Sigmoid colon (tissue), 3 donors: ENCODE measurements at regions not wholly inside any gene's neighbourhood (a gene's known extent, or its start where the extent isn't known, plus 50 kb on each side); places are given as distances from the start of the nearest gene placed in this dataset.

Experiments used
- POLR2A ChIP-seq, 2 donors: fragments of 450-650 bp; IDR thresholded peaks; one replicate each; pipeline ENCODE4 v1.6.1; 2016; ENCODE audit warnings: antibody characterized with exemption in 2 of 2, mild to moderate bottlenecking in 2 of 2, moderate library complexity in 2 of 2
- TF ChIP-seq, protein P1 (sequence below), 4 experiments: fragments of 450-650 bp in 3 of 4; fragments of 200-600 bp in 1 of 4; IDR thresholded peaks; one replicate each; pipeline ENCODE4 v1.5.1; 2016 to 2019; ENCODE audit warnings: antibody characterized with exemption in 4 of 4, mild to moderate bottlenecking in 3 of 4, moderate library complexity in 2 of 4

DNA sequence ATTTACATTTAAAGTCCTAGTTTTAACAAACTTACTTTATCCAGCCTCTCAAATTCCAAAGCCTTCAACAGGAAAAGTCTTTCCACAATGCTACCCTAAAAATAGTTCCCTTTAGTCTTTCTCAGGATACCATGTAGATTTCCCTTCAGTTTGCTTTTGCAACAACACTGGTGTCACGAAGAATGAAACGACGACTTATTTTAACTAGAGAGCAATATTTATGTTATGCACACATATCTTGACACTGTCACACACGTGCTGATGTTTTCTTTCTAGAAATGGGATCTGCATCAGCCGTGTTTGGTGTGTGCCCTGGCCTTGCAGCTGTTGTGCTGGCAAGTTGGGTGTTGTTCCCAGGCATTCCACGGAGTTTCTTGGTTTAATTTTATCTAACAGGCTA, 75.5 kb downstream of the SIPA1L2 start:
- TF ChIP-seq, protein P1, sequence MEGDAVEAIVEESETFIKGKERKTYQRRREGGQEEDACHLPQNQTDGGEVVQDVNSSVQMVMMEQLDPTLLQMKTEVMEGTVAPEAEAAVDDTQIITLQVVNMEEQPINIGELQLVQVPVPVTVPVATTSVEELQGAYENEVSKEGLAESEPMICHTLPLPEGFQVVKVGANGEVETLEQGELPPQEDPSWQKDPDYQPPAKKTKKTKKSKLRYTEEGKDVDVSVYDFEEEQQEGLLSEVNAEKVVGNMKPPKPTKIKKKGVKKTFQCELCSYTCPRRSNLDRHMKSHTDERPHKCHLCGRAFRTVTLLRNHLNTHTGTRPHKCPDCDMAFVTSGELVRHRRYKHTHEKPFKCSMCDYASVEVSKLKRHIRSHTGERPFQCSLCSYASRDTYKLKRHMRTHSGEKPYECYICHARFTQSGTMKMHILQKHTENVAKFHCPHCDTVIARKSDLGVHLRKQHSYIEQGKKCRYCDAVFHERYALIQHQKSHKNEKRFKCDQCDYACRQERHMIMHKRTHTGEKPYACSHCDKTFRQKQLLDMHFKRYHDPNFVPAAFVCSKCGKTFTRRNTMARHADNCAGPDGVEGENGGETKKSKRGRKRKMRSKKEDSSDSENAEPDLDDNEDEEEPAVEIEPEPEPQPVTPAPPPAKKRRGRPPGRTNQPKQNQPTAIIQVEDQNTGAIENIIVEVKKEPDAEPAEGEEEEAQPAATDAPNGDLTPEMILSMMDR (IDR thresholded peaks at IDR 0.05), result no peak
- TF ChIP-seq POLR2A (IDR thresholded peaks at IDR 0.05), result no peak
